ENCODE measurements at regions not wholly inside any gene's neighbourhood (a gene's known extent, or its start where the extent isn't known, plus 50 kb on each side); places are given as distances from the start of the nearest gene placed in this dataset.
A peak's percentile ranks its signal among the peaks of the same experiment; 100 is the strongest.
"Not testable (repeated sequence)": the region's sequence is repeated elsewhere in the genome, so short reads cannot be mapped to it uniquely, and the experiment has no call there.

GRCh38 chr9:94387338-94388010 is 59.0 kb upstream of the NUTM2F start:
- not testable (repeated sequence) for H3K36me3 Mint-ChIP-seq (ENCODE audit: low read depth); H3K27me3 Mint-ChIP-seq (ENCODE audit: insufficient read depth, low read depth, poor library complexity); H3K4me2 ChIP-seq; H3K4me3 Mint-ChIP-seq; H3K27ac Mint-ChIP-seq; H4K20me1 ChIP-seq (replicated peaks; ENCODE audit: insufficient read depth); DNase-seq (ENCODE audit: low spot score); H3K36me3 ChIP-seq (ENCODE audit: insufficient read depth); H2AFZ ChIP-seq; H3K27ac ChIP-seq (ENCODE audit: low read depth); H3F3A ChIP-seq (replicated peaks; ENCODE audit: low read depth); H3K9me3 Mint-ChIP-seq; H3K4me1 ChIP-seq (ENCODE audit: insufficient read depth); H3K4me3 ChIP-seq; H3K9me2 ChIP-seq (ENCODE audit: insufficient read depth); H3K27me3 ChIP-seq (ENCODE audit: insufficient read depth)
- peaks cover 17% of the 10 kb centered on the region for H3K4me1 Mint-ChIP-seq
- peaks cover 57% of the 10 kb centered on the region for H3K79me2 ChIP-seq (replicated peaks; ENCODE audit: insufficient read depth)
- peak; percentile 68 for ATAC-seq

- H3K4me1 Mint-ChIP-seq = peaks cover 17% of the 10 kb centered on the region
- H3K36me3 Mint-ChIP-seq (ENCODE audit: low read depth); H3K9me3 Mint-ChIP-seq; H3K9me2 ChIP-seq (ENCODE audit: insufficient read depth); H3K27ac ChIP-seq (ENCODE audit: low read depth); H3K4me3 Mint-ChIP-seq; H3K27me3 Mint-ChIP-seq (ENCODE audit: insufficient read depth, low read depth, poor library complexity); H3K36me3 ChIP-seq (ENCODE audit: insufficient read depth); H3K27me3 ChIP-seq (ENCODE audit: insufficient read depth); H4K20me1 ChIP-seq (replicated peaks; ENCODE audit: insufficient read depth); ATAC-seq; DNase-seq (ENCODE audit: low spot score); H3K4me3 ChIP-seq; H3K4me1 ChIP-seq (ENCODE audit: insufficient read depth); H2AFZ ChIP-seq; H3K4me2 ChIP-seq; H3K27ac Mint-ChIP-seq; H3F3A ChIP-seq (replicated peaks; ENCODE audit: low read depth): not testable (repeated sequence)
- peaks cover 56% of the 10 kb centered on the region for H3K79me2 ChIP-seq (replicated peaks; ENCODE audit: insufficient read depth)
Observed at GRCh38 chr9:94388011-94388406, 59.6 kb upstream of the NUTM2F start.

GRCh38 chr9:94390425-94391098 is 62.1 kb upstream of the NUTM2F start:
- not testable (repeated sequence) for H3K4me3 Mint-ChIP-seq; H3K4me3 ChIP-seq; H3K27ac Mint-ChIP-seq; H3K4me2 ChIP-seq; H3K27me3 Mint-ChIP-seq (ENCODE audit: insufficient read depth, low read depth, poor library complexity); H3F3A ChIP-seq (replicated peaks; ENCODE audit: low read depth); H3K9me2 ChIP-seq (ENCODE audit: insufficient read depth); H3K27me3 ChIP-seq (ENCODE audit: insufficient read depth); ATAC-seq; H3K36me3 Mint-ChIP-seq (ENCODE audit: low read depth); H2AFZ ChIP-seq; H3K4me1 ChIP-seq (ENCODE audit: insufficient read depth); H3K36me3 ChIP-seq (ENCODE audit: insufficient read depth); H3K27ac ChIP-seq (ENCODE audit: low read depth); H3K9me3 Mint-ChIP-seq; DNase-seq (ENCODE audit: low spot score); H4K20me1 ChIP-seq (replicated peaks; ENCODE audit: insufficient read depth)
- peaks cover 17% of the 10 kb centered on the region for H3K4me1 Mint-ChIP-seq
- H3K79me2 ChIP-seq (replicated peaks; ENCODE audit: insufficient read depth) = peaks cover 41% of the 10 kb centered on the region

DNA sequence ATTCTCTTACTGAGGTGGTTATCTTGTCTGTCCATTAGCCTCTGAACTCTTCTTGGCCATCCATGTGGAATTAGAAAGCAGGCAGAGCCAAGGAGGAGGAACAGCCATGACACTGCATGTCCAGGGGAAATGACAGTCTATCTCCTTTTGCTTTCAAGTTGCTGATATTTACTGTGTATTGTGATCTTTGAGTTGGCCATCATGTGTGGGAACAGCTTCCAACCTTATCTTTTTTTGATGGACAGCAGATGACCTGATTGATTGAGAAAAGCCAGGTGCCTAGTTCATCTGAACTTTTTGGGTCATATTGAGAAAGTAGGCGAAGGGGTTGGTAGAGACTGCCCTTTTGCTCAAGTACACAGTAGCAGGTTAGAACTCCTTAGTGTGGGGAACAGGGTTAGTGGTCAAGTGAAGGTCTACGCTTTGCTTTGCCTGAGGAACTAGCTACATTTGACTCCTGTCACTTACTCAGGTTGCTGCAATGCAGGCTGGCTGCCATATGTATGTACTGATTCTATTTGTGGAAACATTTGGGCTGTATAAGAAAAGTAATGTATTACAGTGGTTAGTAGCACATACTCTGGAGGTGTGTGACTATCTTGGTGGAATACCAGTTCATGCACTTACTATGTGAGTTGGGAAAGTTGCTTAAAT is 64.7 kb upstream of the NUTM2F start:
- not testable (repeated sequence) for H3K9me3 Mint-ChIP-seq; H3K4me1 Mint-ChIP-seq; H3K27me3 Mint-ChIP-seq (ENCODE audit: insufficient read depth, low read depth, poor library complexity); H3K27me3 ChIP-seq (ENCODE audit: insufficient read depth); H3F3A ChIP-seq (replicated peaks; ENCODE audit: low read depth); H2AFZ ChIP-seq; H3K4me1 ChIP-seq (ENCODE audit: insufficient read depth); H3K27ac ChIP-seq (ENCODE audit: low read depth); H3K36me3 Mint-ChIP-seq (ENCODE audit: low read depth); H4K20me1 ChIP-seq (replicated peaks; ENCODE audit: insufficient read depth); H3K4me2 ChIP-seq; H3K27ac Mint-ChIP-seq; H3K4me3 Mint-ChIP-seq; H3K9me2 ChIP-seq (ENCODE audit: insufficient read depth); H3K4me3 ChIP-seq; ATAC-seq; H3K36me3 ChIP-seq (ENCODE audit: insufficient read depth); DNase-seq (ENCODE audit: low spot score)
- peaks cover 31% of the 10 kb centered on the region for H3K79me2 ChIP-seq (replicated peaks; ENCODE audit: insufficient read depth)

GRCh38 chr9:94397766-94398379 is 69.4 kb upstream of the NUTM2F start:
- H3K27ac Mint-ChIP-seq; H3K27ac ChIP-seq (ENCODE audit: low read depth); H4K20me1 ChIP-seq (replicated peaks; ENCODE audit: insufficient read depth); H3K36me3 ChIP-seq (ENCODE audit: insufficient read depth); H3K27me3 Mint-ChIP-seq (ENCODE audit: insufficient read depth, low read depth, poor library complexity); H3K4me1 Mint-ChIP-seq; H3K9me3 Mint-ChIP-seq; ATAC-seq; H3K4me3 Mint-ChIP-seq; H3K27me3 ChIP-seq (ENCODE audit: insufficient read depth); H3K4me3 ChIP-seq; H2AFZ ChIP-seq; H3K4me1 ChIP-seq (ENCODE audit: insufficient read depth); DNase-seq (ENCODE audit: low spot score); H3F3A ChIP-seq (replicated peaks; ENCODE audit: low read depth); H3K9me2 ChIP-seq (ENCODE audit: insufficient read depth); H3K36me3 Mint-ChIP-seq (ENCODE audit: low read depth); H3K4me2 ChIP-seq: not testable (repeated sequence)
- peaks cover 25% of the 10 kb centered on the region for H3K79me2 ChIP-seq (replicated peaks; ENCODE audit: insufficient read depth)

GRCh38 chr9:94400461-94400860 is 72.0 kb upstream of the NUTM2F start:
- H3K27me3 Mint-ChIP-seq (ENCODE audit: insufficient read depth, low read depth, poor library complexity); H2AFZ ChIP-seq; DNase-seq (ENCODE audit: low spot score); ATAC-seq; H3K4me3 Mint-ChIP-seq; H3K27me3 ChIP-seq (ENCODE audit: insufficient read depth); H3K4me3 ChIP-seq; H3K4me2 ChIP-seq; H3K4me1 ChIP-seq (ENCODE audit: insufficient read depth); H4K20me1 ChIP-seq (replicated peaks; ENCODE audit: insufficient read depth); H3K27ac Mint-ChIP-seq; H3F3A ChIP-seq (replicated peaks; ENCODE audit: low read depth); H3K36me3 Mint-ChIP-seq (ENCODE audit: low read depth); H3K27ac ChIP-seq (ENCODE audit: low read depth); H3K9me2 ChIP-seq (ENCODE audit: insufficient read depth); H3K36me3 ChIP-seq (ENCODE audit: insufficient read depth); H3K9me3 Mint-ChIP-seq; H3K4me1 Mint-ChIP-seq: not testable (repeated sequence)
- H3K79me2 ChIP-seq (replicated peaks; ENCODE audit: insufficient read depth) = peaks cover 43% of the 10 kb centered on the region

Measured in GM23338 (cell line).